HEK293T (cell line): ENCODE measurements at regions not wholly inside any gene's neighbourhood (a gene's known extent, or its start where the extent isn't known, plus 50 kb on each side); places are given as distances from the start of the nearest gene placed in this dataset.

Experiments
- CTCF ChIA-PET: fragments of 350-600 bp; formaldehyde crosslinking; extraction: SDS; loops from one replicate; lab custom pipeline; 2021; ENCODE audit warnings: antibody characterized with exemption, inconsistent platforms; lab: Yijun Ruan, JAX
- POLR2A ChIA-PET: fragments of 350-600 bp; formaldehyde crosslinking; extraction: SDS; loops from one replicate; lab custom pipeline; 2020; ENCODE audit warnings: antibody characterized with exemption, inconsistent platforms; lab: Yijun Ruan, JAX
- DNase-seq: peaks from one replicate; pipeline ENCODE4 v3.0.0; 2012; ENCODE audit warnings: mixed read lengths; ENCODE audit errors: extremely low spot score
- ARNT ChIP-seq: fragments of 450-650 bp; IDR thresholded peaks from 2 replicates; pipeline ENCODE4 v1.6.1; 2017; ENCODE audit warnings: mild to moderate bottlenecking
- BHLHE40 ChIP-seq: fragments of 450-650 bp; IDR thresholded peaks from 2 replicates; pipeline ENCODE4 v1.6.1; 2016; ENCODE audit warnings: mild to moderate bottlenecking, moderate library complexity, borderline replicate concordance
- CTBP1 ChIP-seq: fragments of 450-650 bp; IDR thresholded peaks from 2 replicates; pipeline ENCODE4 v1.6.1; 2016; ENCODE audit warnings: borderline replicate concordance
- ELF4 ChIP-seq: fragments of 450-650 bp; IDR thresholded peaks from 2 replicates; pipeline ENCODE4 v1.6.1; 2017; ENCODE audit warnings: antibody characterized with exemption
- FOXA1 ChIP-seq: fragments of 450-650 bp; IDR thresholded peaks from 2 replicates; pipeline ENCODE4 v1.6.1; 2016; ENCODE audit warnings: mild to moderate bottlenecking
- FOXK2 ChIP-seq: fragments of 450-650 bp; IDR thresholded peaks from 2 replicates; pipeline ENCODE4 v1.6.1; 2016; ENCODE audit warnings: mild to moderate bottlenecking
- FOXM1 ChIP-seq: fragments of 450-650 bp; IDR thresholded peaks from 2 replicates; pipeline ENCODE4 v1.6.1; 2017; ENCODE audit warnings: mild to moderate bottlenecking, borderline replicate concordance
- HDGF ChIP-seq: fragments of 450-650 bp; IDR thresholded peaks from 2 replicates; pipeline ENCODE4 v1.6.1; 2017; ENCODE audit warnings: antibody characterized with exemption, borderline replicate concordance
- L3MBTL2 ChIP-seq: fragments of 450-650 bp; conservative IDR thresholded peaks from 2 replicates; pipeline ENCODE4 v1.6.1; 2016; ENCODE audit warnings: mild to moderate bottlenecking
- LEF1 ChIP-seq: fragments of 450-650 bp; IDR thresholded peaks from 2 replicates; pipeline ENCODE4 v1.6.1; 2017; ENCODE audit warnings: mild to moderate bottlenecking, borderline replicate concordance
- NFRKB ChIP-seq: fragments of 450-650 bp; IDR thresholded peaks from 2 replicates; pipeline ENCODE4 v1.6.1; 2016; ENCODE audit warnings: mild to moderate bottlenecking, moderate library complexity
- SP1 ChIP-seq: fragments of 450-650 bp; IDR thresholded peaks from 2 replicates; pipeline ENCODE4 v1.6.1; 2017
- SUZ12 ChIP-seq: fragments of 450-650 bp; IDR thresholded peaks from 2 replicates; pipeline ENCODE4 v1.6.1; 2016; ENCODE audit warnings: mild to moderate bottlenecking
- TARDBP ChIP-seq: fragments of 450-650 bp; IDR thresholded peaks from 2 replicates; pipeline ENCODE4 v1.6.1; 2016
- ZNF384 ChIP-seq: fragments of 450-650 bp; IDR thresholded peaks from 2 replicates; pipeline ENCODE4 v1.6.1; 2016
- TF ChIP-seq, protein P1 (sequence below): fragments of 450-650 bp; IDR thresholded peaks from 2 replicates; pipeline ENCODE4 v1.6.1; 2016

DNA sequence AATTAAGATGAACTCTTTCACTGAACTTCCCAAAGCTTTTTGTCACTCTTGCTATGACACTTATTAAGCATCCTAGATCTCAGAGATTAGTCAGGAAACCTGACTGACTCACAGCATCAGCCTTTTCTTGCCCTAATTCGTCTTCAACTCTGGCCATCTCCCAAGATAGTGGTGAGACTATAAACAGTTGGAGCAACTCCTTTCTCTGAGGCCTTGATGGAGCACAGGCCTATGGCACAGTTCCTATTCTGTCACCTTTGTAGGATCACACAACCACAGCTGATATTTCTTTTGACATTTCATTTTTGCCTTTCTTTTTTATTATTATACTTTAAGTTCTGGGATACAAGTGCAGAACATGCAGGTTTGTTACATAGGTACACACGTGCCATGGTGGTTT lies 217.6 kb downstream of the PRR32 start:
- no peak for DNase-seq
- POLR2A ChIA-PET, result no interaction called here
- CTCF ChIA-PET, result no interaction called here
- TF ChIP-seq ZNF384, result no peak
- TF ChIP-seq, protein P1, sequence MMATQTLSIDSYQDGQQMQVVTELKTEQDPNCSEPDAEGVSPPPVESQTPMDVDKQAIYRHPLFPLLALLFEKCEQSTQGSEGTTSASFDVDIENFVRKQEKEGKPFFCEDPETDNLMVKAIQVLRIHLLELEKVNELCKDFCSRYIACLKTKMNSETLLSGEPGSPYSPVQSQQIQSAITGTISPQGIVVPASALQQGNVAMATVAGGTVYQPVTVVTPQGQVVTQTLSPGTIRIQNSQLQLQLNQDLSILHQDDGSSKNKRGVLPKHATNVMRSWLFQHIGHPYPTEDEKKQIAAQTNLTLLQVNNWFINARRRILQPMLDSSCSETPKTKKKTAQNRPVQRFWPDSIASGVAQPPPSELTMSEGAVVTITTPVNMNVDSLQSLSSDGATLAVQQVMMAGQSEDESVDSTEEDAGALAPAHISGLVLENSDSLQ, result no peak

DNA sequence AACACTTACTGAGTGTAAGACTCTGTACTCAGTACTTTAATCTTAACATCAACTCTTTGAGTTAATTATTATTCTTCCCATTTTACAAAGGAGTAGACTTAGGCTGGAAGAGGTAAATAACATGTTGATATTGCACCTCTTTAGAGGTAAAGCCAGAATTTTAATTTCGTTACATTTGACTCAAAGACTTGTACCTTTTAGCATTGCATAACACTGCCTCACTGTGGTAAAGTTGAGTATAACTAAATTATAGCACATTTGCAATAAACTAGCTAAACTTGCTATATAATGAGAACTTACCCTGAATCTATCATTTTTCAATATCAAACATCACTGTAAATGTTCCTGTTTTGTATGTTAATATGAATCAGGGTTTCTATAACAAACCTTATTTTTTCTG lies 218.5 kb downstream of the PRR32 start:
- peak; percentile 7 for DNase-seq
- POLR2A ChIA-PET, result no interaction called here
- CTCF ChIA-PET, result no interaction called here
- TF ChIP-seq FOXK2, result no peak
- TF ChIP-seq NFRKB, result no peak
- TF ChIP-seq BHLHE40, result no peak
- no peak for TF ChIP-seq ZNF384
- no peak for TF ChIP-seq TARDBP
- no peak for TF ChIP-seq HDGF
- TF ChIP-seq CTBP1, result no peak
- TF ChIP-seq, protein P1, result no peak
- no peak for TF ChIP-seq SP1
- no peak for TF ChIP-seq L3MBTL2
- no peak for TF ChIP-seq LEF1
- TF ChIP-seq ARNT, result no peak
- no peak for TF ChIP-seq SUZ12
- no peak for TF ChIP-seq FOXA1
- TF ChIP-seq ELF4, result no peak
- TF ChIP-seq FOXM1, result no peak

DNA sequence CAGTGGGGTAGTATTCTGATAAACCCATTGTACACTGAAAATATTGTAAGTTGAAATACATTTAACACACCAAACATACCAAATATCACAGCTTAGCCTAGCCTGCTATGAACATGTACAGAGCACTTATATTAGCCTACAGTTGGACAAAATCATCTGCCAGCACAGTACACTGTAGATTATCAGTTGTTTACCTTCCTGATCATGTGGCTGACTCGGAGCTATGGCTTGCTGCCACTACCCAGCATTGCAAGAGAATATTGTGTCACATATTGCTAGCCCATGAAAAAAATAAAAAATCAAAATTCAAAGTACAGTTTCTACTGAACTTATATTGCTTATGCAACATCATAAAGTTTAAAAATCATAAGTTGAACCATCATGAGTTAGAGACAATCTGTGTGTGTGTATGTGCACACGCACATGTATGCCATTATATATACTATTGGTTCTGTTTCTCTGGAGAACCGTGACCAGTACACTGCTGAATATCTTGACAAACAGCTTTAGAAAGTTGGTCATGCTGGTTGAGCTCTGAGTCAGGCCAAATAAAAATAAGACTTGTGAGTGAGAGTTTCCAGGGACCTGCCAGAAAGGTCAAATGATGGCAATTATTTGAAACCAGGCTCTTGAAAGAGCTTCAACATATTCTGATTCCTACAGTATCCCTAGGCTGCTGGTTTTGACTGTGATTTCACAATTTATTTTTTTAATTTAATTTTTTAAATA lies 238.5 kb downstream of the PRR32 start:
- ChIA-PET POLR2A (no interaction called here), CTCF (no interaction called here)
- DNase-seq, result no peak
- TF ChIP-seq ARNT, result no peak
- TF ChIP-seq LEF1, result no peak
- TF ChIP-seq TARDBP, result no peak
- TF ChIP-seq HDGF, result no peak
- TF ChIP-seq ZNF384, result no peak
- TF ChIP-seq, protein P1, result no peak
- TF ChIP-seq ELF4, result no peak
- TF ChIP-seq NFRKB, result no peak
- TF ChIP-seq BHLHE40, result no peak
- no peak for TF ChIP-seq L3MBTL2

DNA sequence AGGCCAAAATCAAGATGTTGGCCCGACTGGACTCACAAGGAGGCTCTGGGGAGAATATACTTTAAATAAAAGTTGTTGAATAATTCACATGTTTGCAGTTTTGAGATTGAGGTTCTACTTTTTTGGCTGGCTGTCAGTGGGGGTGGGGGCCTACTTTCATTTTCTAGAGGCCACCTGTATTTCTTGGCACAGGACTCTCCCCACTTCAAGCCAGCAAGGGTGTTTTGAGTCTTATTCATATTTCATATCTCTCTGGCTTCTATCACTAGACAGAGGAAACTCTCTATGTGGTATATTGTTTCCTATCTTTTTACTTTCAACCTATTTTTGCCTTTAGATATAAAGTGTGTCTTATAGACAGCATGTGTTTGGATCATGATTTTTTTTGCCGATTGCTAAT lies 266.4 kb downstream of the PRR32 start:
- no peak for TF ChIP-seq ZNF384
- ChIA-PET POLR2A (no interaction called here), CTCF (no interaction called here)
- no peak for DNase-seq

DNA sequence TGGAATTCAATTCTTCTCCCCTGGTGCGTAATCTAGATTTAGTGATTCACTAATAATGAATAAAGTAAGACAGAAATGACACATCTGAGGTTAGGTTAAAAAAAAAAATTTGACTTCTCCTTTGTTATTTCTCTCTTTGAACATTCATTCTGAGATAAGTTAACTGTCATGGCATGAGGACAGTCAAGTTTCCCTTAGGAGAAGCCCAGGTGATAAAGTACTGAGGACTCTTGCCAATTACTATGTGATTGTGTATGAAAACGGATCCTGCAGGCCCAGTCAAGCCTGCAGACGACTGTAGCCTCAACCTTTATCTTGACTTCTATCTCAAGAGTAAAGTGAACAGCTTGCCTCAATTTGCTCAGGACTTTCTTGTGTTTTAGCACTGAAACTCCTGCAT lies 293.2 kb downstream of the PRR32 start:
- POLR2A ChIA-PET, result no interaction called here
- DNase-seq, result no peak
- CTCF ChIA-PET, result no interaction called here
- TF ChIP-seq ZNF384 (no peak), SUZ12 (no peak), TARDBP (no peak), FOXK2 (no peak), SP1 (no peak), ARNT (no peak), ELF4 (no peak), FOXA1 (no peak)
- TF ChIP-seq, protein P1, result no peak

DNA sequence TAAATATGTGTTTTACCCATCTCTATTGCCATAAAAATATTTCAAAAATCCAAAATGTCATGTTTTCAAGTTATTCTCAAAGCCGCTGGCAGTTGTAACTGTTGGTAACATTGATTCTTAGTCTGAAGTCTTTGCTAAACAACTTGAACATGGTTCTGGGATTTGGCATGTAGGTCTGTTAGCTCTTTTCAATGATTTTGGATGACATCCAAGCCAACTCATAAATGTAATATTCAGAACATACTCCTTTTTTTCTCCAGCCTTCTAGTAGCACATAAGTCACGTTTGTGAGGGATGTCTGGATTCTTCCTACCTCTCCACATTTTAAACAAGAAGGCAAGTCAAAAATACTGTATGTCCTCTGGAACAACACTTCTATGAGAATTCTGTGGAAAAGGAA lies 305.3 kb downstream of the PRR32 start:
- DNase-seq, result no peak

DNA sequence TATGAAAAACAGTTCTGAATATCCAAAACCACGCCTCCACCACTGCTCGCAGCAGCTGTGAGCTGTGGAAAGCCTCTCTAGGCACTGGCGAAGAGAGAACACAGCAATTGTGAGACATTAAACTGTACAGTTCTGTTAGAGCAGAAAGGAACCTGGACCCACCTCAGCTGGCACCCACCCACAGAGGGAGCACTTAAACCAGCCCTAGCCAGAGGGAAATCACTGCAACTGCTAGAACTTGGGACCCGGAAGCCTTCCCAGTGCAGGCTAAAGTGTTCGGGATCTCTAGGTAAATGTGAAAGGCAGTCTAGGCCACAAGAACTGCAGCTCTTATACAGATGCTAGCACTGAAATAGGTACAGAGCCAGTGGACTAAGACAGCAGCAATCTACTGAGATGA lies 308.8 kb downstream of the PRR32 start:
- DNase-seq, result no peak
- POLR2A ChIA-PET, result no interaction called here
- CTCF ChIA-PET, result no interaction called here
- no peak for TF ChIP-seq FOXK2

More for the DNA sequence above, 305.3 kb downstream of the PRR32 start:
- ChIA-PET CTCF (interaction anchor here (0.8 kb wide), 1 partner anchor 12 kb away, joined by 3 read pairs; no protein-coding TSS in a partner anchor), POLR2A (no interaction called here)
- no peak for TF ChIP-seq FOXA1
